ENCODE measurements at regions not wholly inside any gene's neighbourhood (a gene's known extent, or its start where the extent isn't known, plus 50 kb on each side); places are given as distances from the start of the nearest gene placed in this dataset.

DNA sequence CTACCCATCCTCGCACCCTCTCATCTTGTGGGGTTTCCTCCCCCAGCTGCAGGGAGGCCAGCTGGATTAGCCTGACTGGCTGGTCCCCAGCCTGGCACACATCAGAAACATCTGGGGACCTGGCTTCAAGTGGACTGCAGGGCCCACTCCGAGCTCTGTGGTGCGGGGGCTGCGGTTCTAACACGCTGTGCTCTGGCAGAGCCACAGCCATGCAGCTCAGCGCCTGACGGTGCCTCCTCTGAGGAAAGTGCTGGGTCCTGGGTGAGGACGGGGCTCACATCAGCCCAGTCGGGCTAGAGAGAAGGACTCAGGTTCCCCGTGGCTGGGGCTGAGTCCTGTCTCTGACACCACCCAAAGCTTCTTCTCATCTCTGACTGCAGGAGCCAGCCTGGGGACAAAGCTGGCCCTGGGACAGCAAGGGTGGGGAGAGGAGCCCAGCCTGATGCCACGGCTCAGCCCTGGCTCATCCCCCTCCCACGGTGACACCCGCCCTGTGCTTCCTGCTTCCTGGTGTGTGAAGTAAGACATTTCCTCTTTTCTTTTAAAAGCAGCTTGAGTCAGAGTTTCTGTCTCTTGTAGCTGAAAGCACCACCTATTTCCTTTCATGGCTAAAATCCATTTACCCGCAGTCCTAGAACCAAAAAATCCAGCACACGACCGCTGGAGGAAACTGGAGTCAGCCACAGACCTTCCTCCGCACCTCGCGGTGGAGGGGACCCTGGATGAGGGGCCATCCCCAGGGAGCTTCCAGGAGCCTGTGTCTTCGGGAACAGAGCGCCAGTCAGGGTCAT, 127.4 kb upstream of the AFDN start:
- intact Hi-C loops (cut with DNase I) = no loop called here
- peak overlapping the region; percentile 82 for H3K27ac ChIP-seq
- no peaks in the 10 kb centered on the region for H3K36me3 ChIP-seq
- peak overlapping the region; percentile 21 for H3K4me3 ChIP-seq
- H3K4me1 ChIP-seq = peaks cover 17% of the 10 kb centered on the region
- no peaks in the 10 kb centered on the region for H3K27me3 ChIP-seq
- ATAC-seq = peak; percentile 94
- TF ChIP-seq, protein P1, sequence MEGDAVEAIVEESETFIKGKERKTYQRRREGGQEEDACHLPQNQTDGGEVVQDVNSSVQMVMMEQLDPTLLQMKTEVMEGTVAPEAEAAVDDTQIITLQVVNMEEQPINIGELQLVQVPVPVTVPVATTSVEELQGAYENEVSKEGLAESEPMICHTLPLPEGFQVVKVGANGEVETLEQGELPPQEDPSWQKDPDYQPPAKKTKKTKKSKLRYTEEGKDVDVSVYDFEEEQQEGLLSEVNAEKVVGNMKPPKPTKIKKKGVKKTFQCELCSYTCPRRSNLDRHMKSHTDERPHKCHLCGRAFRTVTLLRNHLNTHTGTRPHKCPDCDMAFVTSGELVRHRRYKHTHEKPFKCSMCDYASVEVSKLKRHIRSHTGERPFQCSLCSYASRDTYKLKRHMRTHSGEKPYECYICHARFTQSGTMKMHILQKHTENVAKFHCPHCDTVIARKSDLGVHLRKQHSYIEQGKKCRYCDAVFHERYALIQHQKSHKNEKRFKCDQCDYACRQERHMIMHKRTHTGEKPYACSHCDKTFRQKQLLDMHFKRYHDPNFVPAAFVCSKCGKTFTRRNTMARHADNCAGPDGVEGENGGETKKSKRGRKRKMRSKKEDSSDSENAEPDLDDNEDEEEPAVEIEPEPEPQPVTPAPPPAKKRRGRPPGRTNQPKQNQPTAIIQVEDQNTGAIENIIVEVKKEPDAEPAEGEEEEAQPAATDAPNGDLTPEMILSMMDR (IDR thresholded peaks at IDR 0.05) = no peak
- peak; percentile 85 for DNase-seq
- no peaks in the 10 kb centered on the region for H3K9me3 ChIP-seq

DNA sequence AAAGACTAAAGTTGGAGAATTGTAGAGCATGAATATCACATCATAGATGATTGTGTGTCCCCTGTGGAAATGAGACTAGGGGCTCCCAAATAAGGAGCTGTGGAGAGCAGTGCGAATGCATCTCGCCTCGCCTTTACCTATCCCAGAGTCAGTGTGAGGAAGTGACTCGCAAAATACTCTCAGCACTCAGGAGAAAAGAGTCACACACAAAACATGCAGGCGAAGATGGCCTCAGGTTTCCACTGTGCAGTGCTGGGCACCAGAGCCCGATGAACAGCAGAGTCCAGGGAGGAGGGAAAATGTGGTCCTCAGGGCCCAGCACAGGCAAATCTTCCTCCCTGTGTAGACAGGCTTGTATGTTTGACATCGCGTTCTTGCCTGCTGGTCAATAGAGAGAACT, 126.5 kb upstream of the AFDN start:
- ATAC-seq (no peak), DNase-seq (peak; percentile 31)
- H3K27me3 ChIP-seq = no peaks in the 10 kb centered on the region
- TF ChIP-seq, protein P1 (IDR thresholded peaks at IDR 0.05) = no peak
- no peak overlapping the region for H3K4me3 ChIP-seq
- intact Hi-C loops (cut with DNase I) = no loop called here
- H3K36me3 ChIP-seq = no peaks in the 10 kb centered on the region
- peak overlapping the region; percentile 82 for H3K27ac ChIP-seq
- H3K4me1 ChIP-seq = peaks cover 21% of the 10 kb centered on the region
- H3K9me3 ChIP-seq = no peaks in the 10 kb centered on the region

DNA sequence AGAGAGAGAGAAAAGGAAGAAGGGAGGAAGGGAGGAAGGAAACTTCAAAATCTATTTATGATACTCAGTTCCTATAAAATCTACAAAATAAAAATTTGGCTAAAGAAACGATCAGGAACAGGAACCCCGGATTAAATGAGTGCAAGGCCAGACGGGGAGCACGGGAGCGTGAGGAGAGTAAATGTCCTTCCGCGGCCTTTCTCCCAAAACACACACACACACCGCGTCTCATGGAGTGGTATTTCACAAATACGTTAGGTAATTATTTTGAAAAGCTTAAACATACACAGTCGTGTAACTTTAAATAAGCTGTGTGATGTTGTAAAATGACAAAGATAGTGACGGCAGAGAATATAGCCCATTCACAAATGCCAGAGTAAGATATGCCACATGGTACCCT, 125.7 kb upstream of the AFDN start:
- no peak for ATAC-seq
- Histone ChIP-seq H3K36me3 (no peaks in the 10 kb centered on the region), H3K4me1 (peaks cover 23% of the 10 kb centered on the region), H3K27me3 (no peaks in the 10 kb centered on the region), H3K4me3 (no peak overlapping the region), H3K9me3 (no peaks in the 10 kb centered on the region), H3K27ac (no peak overlapping the region)
- DNase-seq = no peak
- intact Hi-C loops (cut with DNase I) = no loop called here
- TF ChIP-seq, protein P1 (IDR thresholded peaks at IDR 0.05) = no peak

DNA sequence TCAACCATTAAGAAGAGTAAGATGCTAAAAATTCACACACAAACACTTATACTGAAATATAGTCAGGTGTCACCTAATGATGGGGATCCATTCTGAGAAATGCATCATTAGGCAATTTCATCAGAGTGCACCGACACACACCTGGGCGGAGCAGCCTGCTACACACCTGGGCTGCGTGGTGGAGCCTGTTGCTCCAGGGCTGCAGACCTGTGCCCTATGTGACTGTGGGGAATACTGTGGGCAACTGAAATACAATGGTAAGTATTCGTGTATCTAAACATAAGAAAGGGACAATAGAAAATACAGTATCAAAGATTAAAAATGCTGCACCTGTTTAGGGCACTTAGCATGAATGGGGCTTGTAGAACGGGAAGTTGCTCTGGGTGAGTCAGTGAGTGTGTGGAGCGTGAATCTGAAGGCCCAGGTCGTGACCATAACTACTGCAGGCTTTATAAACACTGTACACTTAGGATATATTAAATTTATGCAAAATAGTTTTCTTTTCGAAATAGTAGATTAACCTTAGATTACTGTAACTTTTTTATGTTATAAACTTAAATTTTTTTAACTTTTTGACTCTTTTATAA, 124.4 kb upstream of the AFDN start:
- no peaks in the 10 kb centered on the region for H3K27me3 ChIP-seq
- TF ChIP-seq, protein P1 (IDR thresholded peaks at IDR 0.05) = no peak
- peak; percentile 20 for DNase-seq
- intact Hi-C loops (cut with DNase I) = no loop called here
- H3K27ac ChIP-seq = no peak overlapping the region
- H3K4me1 ChIP-seq = peaks cover 23% of the 10 kb centered on the region
- no peaks in the 10 kb centered on the region for H3K9me3 ChIP-seq
- no peaks in the 10 kb centered on the region for H3K36me3 ChIP-seq
- ATAC-seq = no peak
- no peak overlapping the region for H3K4me3 ChIP-seq

DNA sequence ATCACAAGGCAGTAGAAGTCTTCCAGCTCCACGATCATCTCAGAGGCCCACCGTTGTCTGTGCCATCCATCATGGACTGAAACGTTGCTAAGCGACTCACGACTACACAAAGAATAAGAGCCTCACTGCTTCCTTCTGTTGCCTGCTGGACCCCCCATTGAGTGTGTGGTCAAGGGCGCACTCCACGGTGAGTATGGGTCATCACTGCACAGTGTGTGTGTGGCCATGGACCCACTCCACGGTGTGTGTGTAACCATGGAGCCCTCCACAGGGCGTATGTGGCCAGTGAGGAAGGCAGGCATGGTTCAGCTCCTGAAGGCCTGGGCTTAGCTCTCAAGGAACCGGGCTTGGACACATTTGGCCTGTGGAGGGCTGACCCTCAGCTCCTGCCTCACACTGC, 123.4 kb upstream of the AFDN start:
- Histone ChIP-seq H3K27me3 (no peaks in the 10 kb centered on the region), H3K4me3 (no peak overlapping the region), H3K36me3 (no peaks in the 10 kb centered on the region), H3K27ac (no peak overlapping the region), H3K9me3 (no peaks in the 10 kb centered on the region), H3K4me1 (peaks cover 23% of the 10 kb centered on the region)
- intact Hi-C loops (cut with DNase I) = no loop called here
- ATAC-seq (no peak), DNase-seq (peak; percentile 37)
- TF ChIP-seq, protein P1 (IDR thresholded peaks at IDR 0.05) = no peak

Data from upper lobe of right lung (tissue), 1 donor.